ENCODE measurements at regions not wholly inside any gene's neighbourhood (a gene's known extent, or its start where the extent isn't known, plus 50 kb on each side); places are given as distances from the start of the nearest gene placed in this dataset.

- TF ChIP-seq ZBTB7A (tag by site-specific recombination; IDR thresholded peaks at IDR 0.05; ENCODE audit: low read depth) (no peak), ZNF114 (tag by site-specific recombination; IDR thresholded peaks at IDR 0.05) (no peak), ZNF48 (tag by site-specific recombination; IDR thresholded peaks at IDR 0.05) (no peak), ZSCAN16 (tag by site-specific recombination; IDR thresholded peaks at IDR 0.05) (no peak), ZNF639 (tag by site-specific recombination; IDR thresholded peaks at IDR 0.05) (no peak), ZNF2 (tag by site-specific recombination; IDR thresholded peaks at IDR 0.05) (no peak), ZXDB (tag by site-specific recombination; IDR thresholded peaks at IDR 0.05) (no peak), SALL2 (tag by site-specific recombination; IDR thresholded peaks at IDR 0.05; ENCODE audit: borderline replicate concordance) (no peak), ATF2 (tag by site-specific recombination; IDR thresholded peaks at IDR 0.05; ENCODE audit: low read depth) (no peak), ZNF645 (tag by site-specific recombination; IDR thresholded peaks at IDR 0.05) (no peak), YY2 (tag by site-specific recombination; IDR thresholded peaks at IDR 0.05) (no peak), ZNF704 (tag by site-specific recombination; IDR thresholded peaks at IDR 0.05) (no peak), ZEB2 (tag by site-specific recombination; IDR thresholded peaks at IDR 0.05) (no peak), OSR2 (tag by site-specific recombination; IDR thresholded peaks at IDR 0.05) (peak; percentile 60; the same call in 1 of the 2 replicates), PRDM4 (tag by site-specific recombination; IDR thresholded peaks at IDR 0.05) (peak; percentile 74), ZNF157 (tag by site-specific recombination; IDR thresholded peaks at IDR 0.05) (no peak), ZNF354C (tag by site-specific recombination; IDR thresholded peaks at IDR 0.05; ENCODE audit: borderline replicate concordance, low read depth) (no peak), ZNF600 (tag by site-specific recombination; IDR thresholded peaks at IDR 0.05) (no peak), ELK4 (IDR thresholded peaks at IDR 0.05; ENCODE audit: borderline replicate concordance, low read depth, low read length) (no peak), CTCF (tag by site-specific recombination; IDR thresholded peaks at IDR 0.05) (no peak), ZNF433 (tag by site-specific recombination; IDR thresholded peaks at IDR 0.05; ENCODE audit: low read depth) (no peak), WT1 (tag by site-specific recombination; IDR thresholded peaks at IDR 0.05) (peak; percentile 77), ZNF449 (tag by site-specific recombination; IDR thresholded peaks at IDR 0.05) (no peak)
Observed at GRCh38 chr2:18976168-18976961, 382.1 kb downstream of the OSR1 start (continued).

Measured in HEK293 (cell line).